HG02981 (cell line): ENCODE measurements at regions not wholly inside any gene's neighbourhood (a gene's known extent, or its start where the extent isn't known, plus 50 kb on each side); places are given as distances from the start of the nearest gene placed in this dataset.
"Not testable (repeated sequence)": the region's sequence is repeated elsewhere in the genome, so short reads cannot be mapped to it uniquely, and the experiment has no call there.

Experiments
- ATAC-seq: cut with Tn5 transposase; IDR thresholded peaks from one replicate; pipeline ENCODE4 v1.9.1; 2021; ENCODE audit warnings: mild to moderate bottlenecking, moderate library complexity; ENCODE audit not compliant: unreplicated experiment

- not testable (repeated sequence) for ATAC-seq
These were observed 710.9 kb upstream of the ZP4 start for GRCh38 chr1:238601604-238602003.

GRCh38 chr1:238596703-238597102 is 706.0 kb upstream of the ZP4 start:
- ATAC-seq = no peak

DNA sequence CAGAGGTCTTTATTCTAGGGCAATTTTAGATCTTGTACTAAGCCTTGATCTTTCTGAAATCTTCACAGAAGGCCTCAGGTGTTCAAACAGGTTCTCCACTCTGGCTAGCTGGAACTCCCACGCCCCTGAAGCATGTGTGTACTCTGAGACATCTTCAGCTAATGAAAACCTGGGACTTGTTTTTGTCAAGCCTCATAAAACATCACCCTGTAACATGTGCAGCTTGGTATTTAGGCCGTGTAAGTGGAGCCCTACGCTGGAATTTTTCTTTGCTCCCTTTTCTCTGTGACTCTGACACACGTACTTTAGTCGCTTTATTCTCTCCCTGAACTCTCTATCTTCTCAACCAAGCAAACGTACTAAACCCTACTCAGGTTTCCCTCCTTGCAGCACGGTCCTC is 701.9 kb upstream of the ZP4 start:
- no peak for ATAC-seq

DNA sequence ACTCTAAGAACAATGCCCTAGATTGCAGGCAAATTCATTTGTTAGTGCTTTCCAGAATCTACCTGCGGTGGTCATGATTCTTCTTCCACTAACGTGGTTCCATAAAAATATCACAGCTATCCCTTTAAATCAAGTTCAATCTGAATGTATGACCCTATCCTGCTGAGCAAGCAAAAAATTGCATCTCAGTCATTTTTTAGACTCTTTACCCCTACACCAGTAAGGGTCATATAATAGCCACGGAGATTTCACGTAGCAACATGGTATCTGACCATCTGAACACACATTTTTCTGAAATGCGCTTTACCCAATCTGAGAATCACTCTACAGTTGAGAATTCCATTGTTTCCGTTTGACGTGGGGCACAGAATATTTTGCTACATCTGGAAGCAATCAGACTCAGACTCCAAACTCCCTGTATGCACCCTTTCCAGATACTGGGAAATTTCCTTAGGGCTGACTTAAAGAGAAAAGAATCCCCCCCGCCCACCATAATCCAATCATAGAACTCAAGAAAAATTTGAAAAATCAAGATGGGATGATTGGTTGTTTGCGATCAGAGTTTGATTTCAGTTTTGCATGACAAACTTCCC is 699.2 kb upstream of the ZP4 start:
- ATAC-seq = no peak

DNA sequence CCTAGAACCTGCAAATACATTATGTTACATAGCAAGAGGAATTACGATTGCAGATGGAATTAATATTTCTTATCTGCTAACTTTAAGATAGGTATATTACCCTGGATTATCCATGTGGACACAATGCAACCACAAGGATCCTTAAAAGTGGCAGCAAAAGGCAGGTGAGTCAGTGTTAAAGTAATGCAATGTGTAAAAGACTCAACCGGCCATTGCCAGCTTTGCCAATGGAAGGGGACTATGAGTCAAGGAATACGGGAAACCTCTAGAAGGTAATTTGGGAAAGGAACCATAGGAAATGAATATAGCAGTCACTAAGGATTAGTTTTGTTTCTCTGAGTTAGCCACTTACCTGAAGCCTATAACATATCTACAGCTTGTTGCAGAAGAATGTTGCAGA is 692.1 kb upstream of the ZP4 start:
- no peak for ATAC-seq

DNA sequence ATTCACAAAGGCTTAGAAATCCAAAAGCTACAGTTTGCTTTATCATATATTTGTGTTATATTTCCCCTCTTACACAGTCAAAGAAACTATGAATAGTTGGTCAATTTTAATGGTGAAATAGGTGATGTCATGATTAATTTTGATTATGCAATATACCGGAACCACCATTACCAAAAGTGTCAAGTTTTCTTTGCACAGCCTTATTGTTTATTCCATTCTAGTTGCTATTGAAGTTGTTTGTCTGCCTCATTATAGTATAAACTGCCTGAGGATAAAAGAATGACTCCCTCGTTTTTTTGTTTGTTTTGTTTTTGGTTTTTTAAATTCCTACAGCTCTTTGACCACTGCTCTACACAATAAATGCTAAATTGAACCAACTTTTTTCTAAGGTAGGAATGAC is 690.6 kb upstream of the ZP4 start:
- ATAC-seq = no peak

GRCh38 chr1:238568735-238569134 is 678.0 kb upstream of the ZP4 start:
- no peak for ATAC-seq

- no peak for ATAC-seq
These were observed 671.6 kb upstream of the ZP4 start for GRCh38 chr1:238562341-238562740.

DNA sequence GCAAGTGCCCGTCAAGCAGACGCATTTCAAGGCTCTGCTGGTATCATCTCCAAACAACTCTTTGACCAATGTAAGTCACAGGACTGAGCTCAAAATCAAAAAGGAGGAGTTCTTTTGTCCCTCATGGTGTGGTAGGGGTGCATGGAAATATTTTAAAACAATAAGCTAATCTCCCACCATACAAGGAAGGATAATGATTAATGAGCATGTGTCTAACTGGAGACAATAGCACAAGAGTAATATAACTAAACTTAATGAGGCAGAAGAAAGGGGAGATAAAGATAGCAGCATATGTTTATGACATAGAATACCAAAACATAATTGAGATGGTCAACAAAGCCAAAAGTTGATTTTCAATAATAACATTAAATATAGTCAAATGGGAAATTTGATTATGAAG is 668.0 kb upstream of the ZP4 start:
- ATAC-seq = no peak

- ATAC-seq = no peak
These were observed 667.4 kb upstream of the ZP4 start for GRCh38 chr1:238558156-238558555.

DNA sequence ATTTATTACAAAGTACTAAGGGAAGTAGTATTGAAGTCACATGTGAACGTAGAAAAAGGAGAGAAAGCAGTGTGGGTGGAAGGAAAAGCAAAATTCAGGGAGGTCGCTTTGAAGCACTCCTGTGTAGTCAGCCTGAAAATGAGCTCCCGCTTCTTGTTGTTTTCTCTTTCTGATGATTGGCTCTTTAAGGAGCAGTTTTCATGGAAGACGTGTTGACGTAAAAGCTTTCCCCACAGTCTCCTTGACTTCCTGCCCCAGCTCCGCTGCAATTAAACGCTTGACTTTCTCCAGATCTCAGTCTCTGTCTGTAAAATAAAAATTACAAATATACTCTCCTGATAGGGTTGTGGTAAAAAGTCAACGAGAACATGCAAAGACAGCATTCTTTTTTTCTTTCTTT is 661.5 kb upstream of the ZP4 start:
- no peak for ATAC-seq

DNA sequence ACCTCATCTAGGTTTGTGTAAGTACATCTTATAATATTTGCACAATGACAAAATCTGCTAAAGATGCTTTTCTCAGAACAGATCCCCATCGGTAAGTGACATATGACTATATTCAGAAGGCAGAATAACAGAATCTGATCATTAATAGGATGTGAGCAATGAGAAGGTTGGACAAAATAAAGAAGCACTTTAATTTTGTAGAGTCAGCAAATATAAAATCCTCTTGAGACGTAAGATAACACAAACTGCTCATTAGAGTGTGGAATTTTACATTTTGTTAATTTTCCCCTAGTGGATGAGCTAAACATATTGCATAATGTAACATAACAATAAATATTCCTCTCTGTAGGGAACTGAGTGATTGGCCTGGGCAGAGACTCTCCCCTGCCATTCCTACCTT is 658.4 kb upstream of the ZP4 start:
- ATAC-seq = no peak

DNA sequence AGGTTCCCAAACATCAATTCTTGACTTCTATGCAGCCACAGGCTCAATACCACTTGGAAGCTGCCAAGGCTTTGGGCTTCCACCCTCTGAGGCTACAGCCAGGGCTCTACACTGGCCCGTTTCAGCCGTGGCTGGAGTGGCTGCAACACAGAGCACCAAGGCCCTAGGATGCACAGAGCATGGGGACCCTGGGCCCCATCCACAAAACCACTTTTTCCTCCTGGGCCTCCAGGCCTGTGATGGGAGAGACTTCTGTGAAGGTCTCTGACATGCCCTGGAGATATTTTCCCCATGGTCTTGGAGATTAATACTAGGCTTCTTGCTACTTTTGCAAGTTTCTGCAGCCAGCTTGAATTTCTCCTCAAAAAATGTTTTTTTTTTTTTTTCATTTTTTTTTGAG is 655.4 kb upstream of the ZP4 start:
- no peak for ATAC-seq

GRCh38 chr1:238537641-238538040 is 646.9 kb upstream of the ZP4 start:
- no peak for ATAC-seq

- ATAC-seq = no peak
These were observed 639.6 kb upstream of the ZP4 start for GRCh38 chr1:238530209-238530851.

GRCh38 chr1:238517711-238518110 is 627.0 kb upstream of the ZP4 start:
- no peak for ATAC-seq

DNA sequence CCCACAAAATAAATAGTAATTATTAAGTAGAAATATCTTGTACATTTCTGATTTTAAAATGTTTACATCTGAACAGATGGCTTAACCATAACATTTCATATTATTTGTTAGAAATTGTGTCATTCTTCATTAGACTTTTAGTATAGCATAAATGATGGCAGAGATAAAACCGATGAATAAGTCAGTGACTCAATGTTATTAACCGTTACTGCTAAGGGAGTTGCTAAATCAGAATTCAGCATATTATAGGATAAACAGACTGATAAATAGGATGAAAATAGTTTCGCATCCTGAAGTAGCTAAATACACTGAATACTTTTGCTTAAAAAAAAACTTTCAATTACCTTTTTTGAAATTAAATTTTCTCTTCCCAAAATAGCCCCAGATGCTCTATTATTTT is 610.6 kb upstream of the ZP4 start:
- ATAC-seq = no peak

- ATAC-seq = no peak
These were observed 608.3 kb upstream of the ZP4 start for GRCh38 chr1:238499021-238499420.

- no peak for ATAC-seq
These were observed 601.5 kb upstream of the ZP4 start for GRCh38 chr1:238492271-238492670.

GRCh38 chr1:238491265-238491664 is 600.5 kb upstream of the ZP4 start:
- no peak for ATAC-seq

DNA sequence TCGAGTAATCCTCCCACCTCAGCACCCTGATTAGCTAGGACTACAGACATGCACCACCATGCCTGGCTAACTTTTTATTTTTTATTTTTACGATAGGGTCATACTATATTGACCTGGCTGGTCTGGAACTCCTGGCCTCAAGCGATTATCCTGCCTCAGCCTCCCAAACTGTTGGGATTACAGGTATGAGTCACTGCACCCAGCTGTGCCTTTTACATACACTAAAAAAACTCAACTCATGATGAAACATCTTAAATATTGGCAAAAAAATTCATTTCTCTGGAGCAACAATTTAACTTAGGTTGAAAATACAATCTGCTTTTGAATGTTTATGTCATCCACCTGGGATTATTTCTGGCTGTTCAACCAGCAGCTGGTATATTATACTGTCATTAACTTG is 598.3 kb upstream of the ZP4 start:
- ATAC-seq = no peak

- no peak for ATAC-seq
These were observed 597.7 kb upstream of the ZP4 start for GRCh38 chr1:238488401-238488800.

GRCh38 chr1:238487931-238488330 is 597.2 kb upstream of the ZP4 start:
- no peak for ATAC-seq
